ENCODE measurements at regions not wholly inside any gene's neighbourhood (a gene's known extent, or its start where the extent isn't known, plus 50 kb on each side); places are given as distances from the start of the nearest gene placed in this dataset.
"Not testable (repeated sequence)": the region's sequence is repeated elsewhere in the genome, so short reads cannot be mapped to it uniquely, and the experiment has no call there.

DNA sequence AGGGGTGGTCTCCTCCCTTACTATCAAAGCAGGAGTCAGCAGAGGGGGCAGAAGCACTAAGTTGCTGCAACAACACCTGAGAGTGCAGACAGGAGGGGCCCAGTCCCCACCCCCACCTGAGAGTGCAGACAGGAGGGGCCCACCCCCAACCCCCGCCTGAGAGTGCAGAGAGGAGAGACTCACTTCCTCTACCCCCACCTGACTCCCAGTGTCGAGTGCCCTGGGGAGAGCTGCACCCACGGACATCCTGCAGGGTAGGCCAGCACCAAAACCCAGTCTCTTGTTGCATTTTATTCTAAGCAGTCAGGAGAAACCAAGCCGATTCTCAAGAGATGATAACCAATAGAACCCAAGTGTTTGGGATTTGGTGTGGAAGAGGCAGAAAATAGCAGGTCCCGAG, 78.4 kb downstream of the NAPG start:
- DNase-seq = no peak
- Mint-ChIP-seq H3K27ac (no peak overlapping the region), H3K36me3 (ENCODE audit: low read depth) (peaks cover 20% of the 10 kb centered on the region), H3K27me3 (ENCODE audit: low read depth, poor library complexity) (peaks cover 4% of the 10 kb centered on the region), H3K9me3 (peaks cover 30% of the 10 kb centered on the region), H3K4me3 (no peak overlapping the region), H3K4me1 (no peaks in the 10 kb centered on the region)
- TF ChIP-seq, protein P1, sequence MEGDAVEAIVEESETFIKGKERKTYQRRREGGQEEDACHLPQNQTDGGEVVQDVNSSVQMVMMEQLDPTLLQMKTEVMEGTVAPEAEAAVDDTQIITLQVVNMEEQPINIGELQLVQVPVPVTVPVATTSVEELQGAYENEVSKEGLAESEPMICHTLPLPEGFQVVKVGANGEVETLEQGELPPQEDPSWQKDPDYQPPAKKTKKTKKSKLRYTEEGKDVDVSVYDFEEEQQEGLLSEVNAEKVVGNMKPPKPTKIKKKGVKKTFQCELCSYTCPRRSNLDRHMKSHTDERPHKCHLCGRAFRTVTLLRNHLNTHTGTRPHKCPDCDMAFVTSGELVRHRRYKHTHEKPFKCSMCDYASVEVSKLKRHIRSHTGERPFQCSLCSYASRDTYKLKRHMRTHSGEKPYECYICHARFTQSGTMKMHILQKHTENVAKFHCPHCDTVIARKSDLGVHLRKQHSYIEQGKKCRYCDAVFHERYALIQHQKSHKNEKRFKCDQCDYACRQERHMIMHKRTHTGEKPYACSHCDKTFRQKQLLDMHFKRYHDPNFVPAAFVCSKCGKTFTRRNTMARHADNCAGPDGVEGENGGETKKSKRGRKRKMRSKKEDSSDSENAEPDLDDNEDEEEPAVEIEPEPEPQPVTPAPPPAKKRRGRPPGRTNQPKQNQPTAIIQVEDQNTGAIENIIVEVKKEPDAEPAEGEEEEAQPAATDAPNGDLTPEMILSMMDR (IDR thresholded peaks at IDR 0.05) = no peak

DNA sequence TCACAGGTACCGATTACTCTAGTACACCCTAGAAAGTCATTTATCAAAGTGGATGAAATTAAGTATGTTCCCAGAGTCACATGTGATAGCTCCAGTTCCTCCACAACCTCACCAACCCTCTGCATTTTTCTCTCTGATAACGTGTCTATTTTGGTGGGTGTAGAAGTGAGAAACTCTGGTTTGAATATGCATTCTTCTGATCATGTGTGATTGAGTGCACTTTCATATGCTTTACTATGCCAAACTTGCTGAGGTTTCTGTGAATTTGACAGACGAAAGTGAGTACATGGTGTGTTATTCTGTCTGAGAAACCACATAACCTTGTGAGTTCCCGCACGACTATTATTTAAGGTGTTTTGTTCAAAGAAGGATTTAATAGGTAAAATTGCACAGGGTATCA, 81.1 kb downstream of the NAPG start:
- H3K27me3 Mint-ChIP-seq (ENCODE audit: low read depth, poor library complexity); DNase-seq; H3K4me3 Mint-ChIP-seq; H3K4me1 Mint-ChIP-seq; H3K27ac Mint-ChIP-seq: not testable (repeated sequence)
- peaks cover 30% of the 10 kb centered on the region for H3K9me3 Mint-ChIP-seq
- peaks cover 20% of the 10 kb centered on the region for H3K36me3 Mint-ChIP-seq (ENCODE audit: low read depth)

DNA sequence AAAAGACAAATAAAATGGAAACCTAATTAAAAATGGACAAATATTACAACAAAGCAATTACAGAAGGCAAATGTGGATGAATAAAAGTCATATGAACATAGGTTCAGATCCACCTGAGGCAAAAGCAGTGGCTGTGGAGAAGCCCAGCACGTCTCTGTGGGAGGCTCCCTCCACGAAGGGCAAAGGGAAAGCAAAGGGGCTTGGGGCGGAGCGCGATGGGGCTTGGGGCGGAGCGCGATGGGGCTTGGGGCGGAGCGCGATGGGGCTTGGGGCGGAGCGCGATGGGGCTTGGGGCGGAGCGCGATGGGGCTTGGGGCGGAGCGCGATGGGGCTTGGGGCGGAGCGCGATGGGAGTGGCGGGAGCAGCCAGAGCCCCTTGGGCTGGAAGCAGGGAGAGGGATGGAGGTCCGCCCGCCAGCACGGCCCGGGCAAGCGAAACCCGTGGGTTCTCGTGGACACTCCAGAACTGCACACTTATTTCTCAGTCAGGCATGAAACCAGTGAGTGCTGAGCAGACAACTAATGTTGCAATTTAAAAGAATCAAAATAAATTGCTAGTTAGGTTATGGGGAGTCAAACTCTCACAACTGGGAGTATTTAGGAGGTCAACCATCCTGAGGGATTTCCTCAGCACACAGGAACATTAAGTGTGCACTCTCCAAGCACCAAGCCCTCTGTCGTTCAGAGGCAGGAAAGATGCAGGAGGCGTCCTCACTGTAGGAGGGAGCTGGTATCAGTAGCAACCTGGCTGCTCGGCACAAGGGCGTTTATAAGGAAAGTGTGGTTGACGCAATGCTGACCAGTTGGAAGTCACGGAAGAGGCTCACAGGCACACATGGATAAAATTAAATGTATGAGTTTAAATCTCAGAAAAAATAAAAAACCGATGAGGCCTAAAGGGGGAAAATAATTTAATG, 81.8 kb downstream of the NAPG start:
- not testable (repeated sequence) for H3K4me1 Mint-ChIP-seq; H3K27ac Mint-ChIP-seq; H3K27me3 Mint-ChIP-seq (ENCODE audit: low read depth, poor library complexity)
- Mint-ChIP-seq H3K36me3 (ENCODE audit: low read depth) (peaks cover 18% of the 10 kb centered on the region), H3K9me3 (peaks cover 28% of the 10 kb centered on the region), H3K4me3 (peak overlapping the region; percentile 30)
- DNase-seq = peak; percentile 24

DNA sequence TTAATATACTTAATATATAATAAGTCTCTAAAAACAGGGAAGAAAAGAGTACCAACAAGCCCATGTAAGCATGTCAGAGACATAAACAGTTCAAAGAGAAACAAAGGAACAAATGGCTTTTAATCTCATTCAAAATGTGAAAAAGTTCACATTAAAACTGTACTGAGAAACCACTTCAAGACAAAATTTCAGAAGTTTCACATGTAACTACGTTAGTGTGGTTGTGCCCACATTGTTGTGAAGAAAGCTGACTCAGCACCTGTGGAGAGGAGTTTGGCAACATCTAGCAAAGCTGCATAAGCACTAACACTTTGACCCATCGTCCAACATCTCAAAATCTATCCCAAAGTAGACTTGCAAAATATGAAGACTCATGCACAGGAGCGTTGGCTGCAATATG, 82.6 kb downstream of the NAPG start:
- not testable (repeated sequence) for H3K27ac Mint-ChIP-seq; H3K27me3 Mint-ChIP-seq (ENCODE audit: low read depth, poor library complexity); DNase-seq; H3K4me1 Mint-ChIP-seq; H3K4me3 Mint-ChIP-seq
- Mint-ChIP-seq H3K9me3 (peaks cover 20% of the 10 kb centered on the region), H3K36me3 (ENCODE audit: low read depth) (peaks cover 11% of the 10 kb centered on the region)

DNA sequence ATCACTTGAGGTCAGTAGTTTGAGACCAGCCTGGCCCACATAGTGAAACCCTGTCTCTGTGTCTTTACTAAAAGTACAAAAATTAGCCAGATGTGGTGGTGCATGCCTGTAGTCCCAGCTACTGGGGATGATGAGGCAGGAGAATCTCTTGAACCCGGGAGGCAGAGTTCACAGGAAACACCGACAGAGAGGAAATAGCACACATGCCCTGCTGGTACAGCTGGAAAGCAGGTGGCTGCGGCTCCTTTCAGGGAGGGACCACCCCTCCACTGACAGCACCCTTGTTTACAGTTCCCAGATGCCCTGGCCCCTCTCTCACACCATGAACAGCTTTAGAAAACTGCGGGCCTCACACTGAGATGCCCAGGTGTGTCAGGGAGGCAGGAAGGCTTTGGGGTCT, 83.2 kb downstream of the NAPG start:
- DNase-seq; H3K4me1 Mint-ChIP-seq; H3K27ac Mint-ChIP-seq; H3K27me3 Mint-ChIP-seq (ENCODE audit: low read depth, poor library complexity); H3K36me3 Mint-ChIP-seq (ENCODE audit: low read depth); H3K4me3 Mint-ChIP-seq: not testable (repeated sequence)
- peaks cover 14% of the 10 kb centered on the region for H3K9me3 Mint-ChIP-seq

DNA sequence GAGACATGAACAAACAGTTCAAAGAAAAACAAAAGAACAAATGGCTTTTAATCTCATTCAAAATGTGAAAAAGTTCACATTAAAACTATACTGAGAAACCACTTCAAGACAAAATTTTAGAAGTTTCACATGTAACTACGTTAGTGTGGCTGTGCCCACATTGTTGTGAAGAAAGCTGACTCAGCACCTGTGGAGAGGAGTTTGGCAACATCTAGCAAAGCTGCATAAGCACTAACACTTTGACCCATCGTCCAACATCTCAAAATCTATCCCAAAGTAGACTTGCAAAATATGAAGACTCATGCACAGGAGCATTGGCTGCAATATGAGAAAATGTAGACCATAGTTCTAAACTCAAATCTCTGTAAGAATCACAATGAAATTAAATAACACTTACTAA, 87.4 kb downstream of the NAPG start:
- not testable (repeated sequence) for H3K4me3 Mint-ChIP-seq; H3K9me3 Mint-ChIP-seq; H3K27me3 Mint-ChIP-seq (ENCODE audit: low read depth, poor library complexity); H3K4me1 Mint-ChIP-seq; H3K36me3 Mint-ChIP-seq (ENCODE audit: low read depth); H3K27ac Mint-ChIP-seq; DNase-seq

DNA sequence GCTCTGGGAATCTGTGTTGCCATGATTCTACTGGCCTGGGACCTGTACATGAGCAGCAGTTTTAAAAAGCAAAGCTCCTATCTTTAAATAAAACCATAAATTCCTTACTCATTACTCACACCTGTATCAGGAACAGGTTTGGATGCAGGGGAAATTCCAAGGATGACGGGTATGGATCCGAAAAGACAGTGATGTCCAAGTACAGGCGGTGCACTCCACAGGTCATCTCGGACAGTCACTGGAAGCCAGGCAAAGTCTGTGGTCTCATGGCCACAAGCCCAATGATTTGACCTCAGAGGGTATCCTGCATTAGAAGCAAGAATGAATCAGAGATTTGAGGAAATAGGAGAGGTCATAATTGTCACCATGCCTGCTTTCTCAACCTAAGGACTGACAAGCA, 90.9 kb downstream of the NAPG start:
- not testable (repeated sequence) for H3K36me3 Mint-ChIP-seq (ENCODE audit: low read depth); H3K27ac Mint-ChIP-seq; H3K9me3 Mint-ChIP-seq; DNase-seq; H3K4me3 Mint-ChIP-seq; H3K27me3 Mint-ChIP-seq (ENCODE audit: low read depth, poor library complexity)
- peaks cover 10% of the 10 kb centered on the region for H3K4me1 Mint-ChIP-seq

DNA sequence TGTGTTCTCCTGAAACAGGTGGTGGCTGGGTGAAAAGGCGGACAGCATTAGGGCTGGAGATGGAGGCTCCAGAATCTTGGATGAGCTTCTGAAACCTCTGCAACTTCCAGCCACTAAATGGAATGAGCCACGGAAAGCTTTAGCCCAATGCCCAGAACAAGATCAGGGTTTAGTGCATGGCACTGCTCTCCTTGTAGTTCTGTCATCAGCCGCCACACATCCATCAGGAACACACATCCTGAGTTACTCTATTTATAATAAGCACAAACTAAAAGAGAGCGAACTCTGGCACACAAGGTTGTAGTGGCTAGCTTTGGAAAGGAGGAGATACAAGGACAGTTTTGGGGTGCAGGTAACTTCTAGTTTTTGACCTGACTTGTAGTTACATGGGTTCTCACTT, 93.0 kb downstream of the NAPG start:
- not testable (repeated sequence) for H3K27ac Mint-ChIP-seq; H3K27me3 Mint-ChIP-seq (ENCODE audit: low read depth, poor library complexity); H3K36me3 Mint-ChIP-seq (ENCODE audit: low read depth); H3K4me3 Mint-ChIP-seq; DNase-seq; H3K9me3 Mint-ChIP-seq
- peaks cover 10% of the 10 kb centered on the region for H3K4me1 Mint-ChIP-seq

DNA sequence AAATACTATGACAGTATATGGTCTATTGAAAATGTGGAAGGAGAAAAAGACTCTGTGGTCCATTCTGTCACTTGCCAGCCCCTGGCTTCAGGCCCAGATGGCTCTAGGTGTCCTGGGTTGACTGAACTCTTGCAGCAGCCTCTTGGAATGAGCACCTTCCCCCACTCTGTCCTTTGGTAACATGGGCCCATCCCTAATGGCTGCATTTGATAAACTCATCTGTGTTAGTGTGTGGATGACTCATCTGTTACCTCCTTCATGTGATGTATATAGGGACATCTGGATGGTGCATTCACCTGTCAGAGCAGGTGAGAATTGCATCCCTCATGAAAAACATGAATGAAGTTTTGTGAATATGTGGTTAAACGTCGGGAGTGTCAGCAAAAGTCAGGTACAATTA, 93.5 kb downstream of the NAPG start:
- not testable (repeated sequence) for H3K9me3 Mint-ChIP-seq; H3K36me3 Mint-ChIP-seq (ENCODE audit: low read depth); DNase-seq; H3K4me3 Mint-ChIP-seq; H3K27me3 Mint-ChIP-seq (ENCODE audit: low read depth, poor library complexity); H3K27ac Mint-ChIP-seq
- H3K4me1 Mint-ChIP-seq = peaks cover 10% of the 10 kb centered on the region

DNA sequence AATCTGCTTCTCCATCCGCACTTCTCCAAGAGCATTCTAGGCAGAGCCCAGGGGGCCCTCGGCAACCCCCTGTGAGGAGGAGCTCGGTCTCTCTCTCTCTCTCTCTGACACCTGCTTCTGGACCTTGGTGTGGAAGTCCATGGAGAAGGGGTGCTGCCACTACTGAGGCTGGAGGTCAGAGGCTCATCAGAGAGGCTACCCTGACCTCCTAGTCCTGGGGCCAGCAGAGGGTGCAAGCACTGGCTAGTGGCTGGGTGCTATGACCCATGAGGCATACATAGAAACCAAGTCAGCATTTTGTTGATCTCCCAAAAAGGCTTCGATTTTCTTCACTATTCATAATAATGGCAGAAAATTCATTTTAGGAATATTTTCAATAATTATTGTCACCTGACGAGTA, 94.0 kb downstream of the NAPG start:
- not testable (repeated sequence) for H3K27ac Mint-ChIP-seq; DNase-seq; H3K27me3 Mint-ChIP-seq (ENCODE audit: low read depth, poor library complexity); H3K36me3 Mint-ChIP-seq (ENCODE audit: low read depth); H3K4me3 Mint-ChIP-seq; H3K9me3 Mint-ChIP-seq
- peaks cover 10% of the 10 kb centered on the region for H3K4me1 Mint-ChIP-seq

All from nephron progenitor cell (in vitro differentiated cells).